Common myeloid progenitor, CD34-positive (primary cell): ENCODE measurements at regions not wholly inside any gene's neighbourhood (a gene's known extent, or its start where the extent isn't known, plus 50 kb on each side); places are given as distances from the start of the nearest gene placed in this dataset.

Experiments used
- CTCF ChIA-PET: fragments of 350-600 bp; sonication (Branson Sonifier 250); formaldehyde crosslinking; loops from one replicate; lab custom pipeline; 2021; ENCODE audit warnings: antibody characterized with exemption; lab: Charles Lee
- POLR2A ChIA-PET: fragments of 350-600 bp; sonication (Branson Sonifier 250); formaldehyde crosslinking; loops from one replicate; lab custom pipeline; 2021; ENCODE audit warnings: antibody characterized with exemption; lab: Charles Lee
- DNase-seq, 3 donors: peaks; one replicate each; pipeline versions ENCODE4 v3.0.0 to v3.0.0-alpha.2; 2013
- H3K27ac ChIP-seq, 2 experiments: 1 replicate in 1 of 2; 2 replicates in 1 of 2; pipeline ENCODE4 v1.7.0; 2013; ENCODE audit warnings: inconsistent platforms in 2 of 2, low read length in 2 of 2, mild to moderate bottlenecking in 2 of 2, low read depth in 1 of 2, moderate library complexity in 1 of 2; ENCODE audit not compliant: severe bottlenecking in 2 of 2, insufficient read depth in 1 of 2, poor library complexity in 1 of 2
- H3K27me3 ChIP-seq, 5 experiments: replicated peaks in 2 of 5; 1 replicate in 3 of 5; 2 replicates in 2 of 5; pipeline versions ENCODE4 v1.6.1 to v1.7.0; 2013; ENCODE audit warnings: low read length in 4 of 5, mild to moderate bottlenecking in 2 of 5, moderate library complexity in 2 of 5, inconsistent platforms in 1 of 5; ENCODE audit not compliant: insufficient read depth in 5 of 5, control insufficient read depth in 4 of 5
- H3K36me3 ChIP-seq, 4 experiments: 1 replicate in 2 of 4; 2 replicates in 2 of 4; pipeline versions ENCODE4 v1.6.1 to v1.7.0; 2013; ENCODE audit warnings: low read length in 3 of 4, control low read depth in 1 of 4, mild to moderate bottlenecking in 1 of 4; ENCODE audit not compliant: control insufficient read depth in 4 of 4, insufficient read depth in 4 of 4
- H3K4me1 ChIP-seq, 4 experiments: 1 replicate in 3 of 4; 2 replicates in 1 of 4; pipeline versions ENCODE4 v1.6.1 to v1.7.1; 2013; ENCODE audit warnings: low read length in 3 of 4, mild to moderate bottlenecking in 3 of 4, control low read depth in 1 of 4, inconsistent platforms in 1 of 4, moderate library complexity in 1 of 4; ENCODE audit not compliant: control insufficient read depth in 4 of 4, insufficient read depth in 4 of 4; ENCODE audit errors: control extremely low read depth in 1 of 4
- H3K4me3 ChIP-seq, 7 experiments: 1 replicate in 4 of 7; 2 replicates in 3 of 7; pipeline versions ENCODE4 v1.5.1 to v1.7.0; 2013; ENCODE audit warnings: mild to moderate bottlenecking in 7 of 7, low read length in 6 of 7, moderate library complexity in 6 of 7, inconsistent platforms in 2 of 7, low read depth in 2 of 7, control low read depth in 1 of 7; ENCODE audit not compliant: insufficient read depth in 4 of 7, control insufficient read depth in 1 of 7; ENCODE audit errors: extremely low read depth in 1 of 7
- H3K9me3 ChIP-seq, 5 experiments: 1 replicate in 4 of 5; 2 replicates in 1 of 5; pipeline versions ENCODE4 v1.6.1 to v1.7.1; 2013; ENCODE audit warnings: low read length in 4 of 5, mild to moderate bottlenecking in 2 of 5, inconsistent platforms in 1 of 5, low read depth in 1 of 5, moderate library complexity in 1 of 5; ENCODE audit not compliant: control insufficient read depth in 4 of 5, insufficient read depth in 2 of 5; ENCODE audit errors: control extremely low read depth in 1 of 5
- WGBS: methylation state at CpG from one replicate; pipeline ENCODE4 v1.1.5; 2013; ENCODE audit not compliant: insufficient coverage; 5-methylcytosine and 5-hydroxymethylcytosine counted together

GRCh38 chr6:134741200-134741536, 208.7 kb downstream of the ALDH8A1 start:
- DNase-seq = no peak
- Histone ChIP-seq H3K27ac (no peak overlapping the region), H3K27me3 (peaks cover 0 to 2% (median 0%) of the 10 kb centered on the region in 5 experiments), H3K4me3 (no peak overlapping the region), H3K9me3 (no peaks in the 10 kb centered on the region), H3K36me3 (no peaks in the 10 kb centered on the region), H3K4me1 (no peaks in the 10 kb centered on the region)
- ChIA-PET CTCF (interaction anchor here (0.6 kb wide), 1 partner anchor 267 kb away, joined by 4 read pairs; no protein-coding TSS in a partner anchor), POLR2A (no interaction called here)
- WGBS = 93% methylated on average over 6 of the region's 7 CpGs

- Histone ChIP-seq H3K27me3 (no peaks in the 10 kb centered on the region), H3K9me3 (no peaks in the 10 kb centered on the region), H3K4me1 (no peaks in the 10 kb centered on the region), H3K36me3 (no peaks in the 10 kb centered on the region), H3K27ac (no peak overlapping the region), H3K4me3 (no peak overlapping the region)
- POLR2A ChIA-PET = no interaction called here
- WGBS = 100% methylated on average over 1 of the region's 5 CpGs
- no peak for DNase-seq
- CTCF ChIA-PET = interaction anchor here (0.6 kb wide), 1 partner anchor 266 kb away, joined by 4 read pairs; no protein-coding TSS in a partner anchor
Observed at GRCh38 chr6:134740473-134741199, 209.3 kb downstream of the ALDH8A1 start.

GRCh38 chr6:134740027-134740373, 209.9 kb downstream of the ALDH8A1 start:
- DNase-seq = no peak
- Histone ChIP-seq H3K4me1 (no peaks in the 10 kb centered on the region), H3K9me3 (no peaks in the 10 kb centered on the region), H3K4me3 (no peak overlapping the region), H3K27me3 (no peaks in the 10 kb centered on the region), H3K27ac (no peak overlapping the region), H3K36me3 (no peaks in the 10 kb centered on the region)
- 90% methylated on average over 1 of the region's 5 CpGs for WGBS
- POLR2A ChIA-PET = no interaction called here
- CTCF ChIA-PET = no interaction called here

- no peak overlapping the region for H3K27ac ChIP-seq
- H3K9me3 ChIP-seq = no peaks in the 10 kb centered on the region
- H3K36me3 ChIP-seq = no peaks in the 10 kb centered on the region
- no peak for DNase-seq
- POLR2A ChIA-PET = no interaction called here
- no peaks in the 10 kb centered on the region for H3K4me1 ChIP-seq
- no peak overlapping the region for H3K4me3 ChIP-seq
- WGBS = 92% methylated on average over 2 of the region's 6 CpGs
- CTCF ChIA-PET = no interaction called here
- no peaks in the 10 kb centered on the region for H3K27me3 ChIP-seq
Observed at GRCh38 chr6:134739299-134740026, 210.4 kb downstream of the ALDH8A1 start.

- no peaks in the 10 kb centered on the region for H3K36me3 ChIP-seq
- H3K4me3 ChIP-seq = no peak overlapping the region
- no peaks in the 10 kb centered on the region for H3K27me3 ChIP-seq
- WGBS = no CpG with 5 or more reads among the region's 1 CpG
- POLR2A ChIA-PET = no interaction called here
- DNase-seq = no peak
- CTCF ChIA-PET = no interaction called here
- no peak overlapping the region for H3K27ac ChIP-seq
- H3K4me1 ChIP-seq = peaks cover 0 to 3% (median 0%) of the 10 kb centered on the region in 4 experiments
- no peaks in the 10 kb centered on the region for H3K9me3 ChIP-seq
Observed at GRCh38 chr6:134738211-134738885, 211.6 kb downstream of the ALDH8A1 start.

- H3K36me3 ChIP-seq = no peaks in the 10 kb centered on the region
- H3K9me3 ChIP-seq = no peaks in the 10 kb centered on the region
- CTCF ChIA-PET = no interaction called here
- DNase-seq = no peak
- POLR2A ChIA-PET = no interaction called here
- H3K4me1 ChIP-seq = peaks cover 0 to 3% (median 0%) of the 10 kb centered on the region in 4 experiments
- no peak overlapping the region for H3K27ac ChIP-seq
- no peaks in the 10 kb centered on the region for H3K27me3 ChIP-seq
- no peak overlapping the region for H3K4me3 ChIP-seq
Observed at GRCh38 chr6:134735461-134735860, 214.4 kb downstream of the ALDH8A1 start.

GRCh38 chr6:134734312-134734869, 215.5 kb downstream of the ALDH8A1 start:
- peaks cover 0 to 3% (median 0%) of the 10 kb centered on the region in 4 experiments for H3K4me1 ChIP-seq
- ChIA-PET CTCF (no interaction called here), POLR2A (no interaction called here)

More at GRCh38 chr6:134734312-134734869, 215.5 kb downstream of the ALDH8A1 start:
- WGBS = 86% methylated on average over 6 of the region's 6 CpGs
- H3K4me3 ChIP-seq = no peak overlapping the region
- no peaks in the 10 kb centered on the region for H3K27me3 ChIP-seq
- no peaks in the 10 kb centered on the region for H3K9me3 ChIP-seq
- DNase-seq = no peak
- no peaks in the 10 kb centered on the region for H3K36me3 ChIP-seq
- no peak overlapping the region for H3K27ac ChIP-seq
